ENCODE measurements at regions not wholly inside any gene's neighbourhood (a gene's known extent, or its start where the extent isn't known, plus 50 kb on each side); places are given as distances from the start of the nearest gene placed in this dataset.

DNA sequence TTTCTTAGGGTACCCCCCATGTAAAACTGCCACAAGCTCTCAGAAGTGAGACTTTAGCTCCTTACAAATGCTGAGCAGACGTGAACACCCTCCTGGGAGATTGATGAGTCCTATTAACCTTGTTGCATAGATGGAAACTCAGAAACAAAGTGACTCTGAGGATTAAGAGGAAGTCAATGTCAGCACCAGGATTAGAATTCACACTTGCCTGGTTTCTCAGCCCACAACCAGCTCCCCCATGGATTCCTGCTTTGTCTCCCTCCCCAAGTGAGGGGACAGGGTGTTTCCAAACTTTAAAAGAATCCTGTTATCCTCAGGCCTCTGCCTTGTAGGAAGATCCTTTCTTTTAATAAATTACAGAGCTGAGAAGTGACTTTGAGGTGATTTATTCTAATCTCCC lies 324.4 kb downstream of the NDFIP2 start:
- ATAC-seq (ENCODE audit: low read depth) (no peak), DNase-seq (no peak)
- Histone ChIP-seq H2AK5ac (ENCODE audit: low read depth, low read length) (no peak overlapping the region), H3K36me3 (ENCODE audit: control insufficient read depth, insufficient read depth, low read length) (no peaks in the 10 kb centered on the region), H3K4ac (ENCODE audit: low read depth, low read length) (no peak overlapping the region), H3K4me2 (ENCODE audit: low read depth, low read length) (no peak overlapping the region), H3K79me1 (ENCODE audit: low read depth in 1 of 2, low read length in 2 of 2) (no peaks in the 10 kb centered on the region), H2BK15ac (ENCODE audit: low read depth, low read length) (no peak overlapping the region), H3K56ac (ENCODE audit: extremely low read depth, insufficient read depth, low read length) (no peak overlapping the region), H3K4me3 (ENCODE audit: insufficient read depth, low read depth, low read length) (no peak overlapping the region), H3K9me3 (ENCODE audit: control insufficient read depth, insufficient read depth, low read length) (no peaks in the 10 kb centered on the region), H3K14ac (replicated peaks; ENCODE audit: low read depth, low read length) (no peak overlapping the region), H2BK20ac (ENCODE audit: low read depth, low read length) (no peak overlapping the region), H3K18ac (ENCODE audit: low read depth, low read length) (no peak overlapping the region), H3K9ac (ENCODE audit: low read depth, low read length) (no peak overlapping the region), H2AK9ac (replicated peaks; ENCODE audit: low read depth, low read length, poor library complexity) (no peak overlapping the region), H2AFZ (replicated peaks; ENCODE audit: low read length, poor library complexity) (no peak overlapping the region), H2BK5ac (ENCODE audit: low read depth, low read length, poor library complexity, severe bottlenecking) (no peak overlapping the region), H3K23ac (ENCODE audit: low read depth, low read length) (no peak overlapping the region), H4K20me1 (ENCODE audit: insufficient read depth, low read length) (no peaks in the 10 kb centered on the region), H2BK120ac (ENCODE audit: low read depth, low read length) (no peak overlapping the region), H3K9me1 (ENCODE audit: insufficient read depth, low read length) (peaks cover 7% of the 10 kb centered on the region; the same call in 1 of the 2 replicates), H4K5ac (ENCODE audit: low read depth, low read length) (no peak overlapping the region), H4K8ac (ENCODE audit: low read depth in 2 of 2, low read length in 2 of 2) (no peak overlapping the region), H4K91ac (ENCODE audit: insufficient read depth, low read depth, low read length) (no peak overlapping the region), H3K27me3 (ENCODE audit: control insufficient read depth, insufficient read depth, low read length) (no peaks in the 10 kb centered on the region), H3K27ac (ENCODE audit: insufficient read depth, low read length) (no peak overlapping the region), H3K4me1 (ENCODE audit: control insufficient read depth, insufficient read depth, low read length) (peaks cover 5% of the 10 kb centered on the region)
- TF ChIP-seq MAZ (IDR thresholded peaks at IDR 0.05; ENCODE audit: borderline replicate concordance, low read depth, low read length) (no peak), CHD1 (IDR thresholded peaks at IDR 0.05; ENCODE audit: low read depth, low read length) (no peak), MXI1 (IDR thresholded peaks at IDR 0.05; ENCODE audit: borderline replicate concordance, low read depth, low read length) (no peak), MAFK (IDR thresholded peaks at IDR 0.05; ENCODE audit: low read depth, low read length) (no peak), RCOR1 (IDR thresholded peaks at IDR 0.05; ENCODE audit: insufficient replicate concordance, low read length) (no peak), RAD21 (IDR thresholded peaks at IDR 0.05; ENCODE audit: low read length) (no peak), SMC3 (IDR thresholded peaks at IDR 0.05; ENCODE audit: low read depth, low read length) (no peak), FOS (IDR thresholded peaks at IDR 0.05; ENCODE audit: low read depth, low read length) (no peak)
- TF ChIP-seq, protein P1, sequence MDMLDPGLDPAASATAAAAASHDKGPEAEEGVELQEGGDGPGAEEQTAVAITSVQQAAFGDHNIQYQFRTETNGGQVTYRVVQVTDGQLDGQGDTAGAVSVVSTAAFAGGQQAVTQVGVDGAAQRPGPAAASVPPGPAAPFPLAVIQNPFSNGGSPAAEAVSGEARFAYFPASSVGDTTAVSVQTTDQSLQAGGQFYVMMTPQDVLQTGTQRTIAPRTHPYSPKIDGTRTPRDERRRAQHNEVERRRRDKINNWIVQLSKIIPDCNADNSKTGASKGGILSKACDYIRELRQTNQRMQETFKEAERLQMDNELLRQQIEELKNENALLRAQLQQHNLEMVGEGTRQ (IDR thresholded peaks at IDR 0.05; ENCODE audit: low read depth, low read length), result no peak
- TF ChIP-seq, protein P2, sequence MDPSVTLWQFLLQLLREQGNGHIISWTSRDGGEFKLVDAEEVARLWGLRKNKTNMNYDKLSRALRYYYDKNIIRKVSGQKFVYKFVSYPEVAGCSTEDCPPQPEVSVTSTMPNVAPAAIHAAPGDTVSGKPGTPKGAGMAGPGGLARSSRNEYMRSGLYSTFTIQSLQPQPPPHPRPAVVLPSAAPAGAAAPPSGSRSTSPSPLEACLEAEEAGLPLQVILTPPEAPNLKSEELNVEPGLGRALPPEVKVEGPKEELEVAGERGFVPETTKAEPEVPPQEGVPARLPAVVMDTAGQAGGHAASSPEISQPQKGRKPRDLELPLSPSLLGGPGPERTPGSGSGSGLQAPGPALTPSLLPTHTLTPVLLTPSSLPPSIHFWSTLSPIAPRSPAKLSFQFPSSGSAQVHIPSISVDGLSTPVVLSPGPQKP (IDR thresholded peaks at IDR 0.05; ENCODE audit: borderline replicate concordance, low read depth, low read length), result no peak
- no TSS peak for BruUV-seq (replicated peaks)
- ChIA-PET CTCF (no interaction called here), POLR2A (ENCODE audit: unreplicated experiment) (no interaction called here)
- intact Hi-C loops (cut with micrococcal nuclease), result no loop called here
- no CpG with 5 or more reads among the region's 1 CpG for WGBS, 2 experiments (ENCODE audit: extremely low coverage in 2 of 2, insufficient read length in 1 of 2)
- in situ Hi-C loops (cut with MboI; ENCODE audit: low sequenced_read_pairs), result no loop called here
- dilution Hi-C loops (cut with HindIII; ENCODE audit: low sequenced_read_pairs, unreplicated experiment), result no loop called here

All from IMR-90 (cell line).